Sigmoid colon (tissue), 6 donors: ENCODE measurements at regions not wholly inside any gene's neighbourhood (a gene's known extent, or its start where the extent isn't known, plus 50 kb on each side); places are given as distances from the start of the nearest gene placed in this dataset.

Experiments
- DNase-seq: peaks from one replicate; pipeline ENCODE4 v3.0.0-alpha.2; 2019
- H3K27ac ChIP-seq, 4 donors: fragments of 200-600 bp; sonication (generic); one replicate each; pipeline ENCODE4 v1.5.1; 2016 to 2019; ENCODE audit warnings: mild to moderate bottlenecking in 1 of 4
- H3K27me3 ChIP-seq, 3 donors: fragments of 200-600 bp; sonication (generic); one replicate each; pipeline ENCODE4 v1.5.1; 2019; ENCODE audit warnings: mild to moderate bottlenecking in 1 of 3
- H3K36me3 ChIP-seq, 4 donors: fragments of 200-600 bp; sonication (generic); one replicate each; pipeline ENCODE4 v1.5.1; 2016 to 2019
- H3K4me1 ChIP-seq, 4 donors: fragments of 200-600 bp; sonication (generic); one replicate each; pipeline ENCODE4 v1.5.1; 2017 to 2019
- H3K4me3 ChIP-seq, 4 donors: fragments of 200-600 bp; sonication (generic); one replicate each; pipeline ENCODE4 v1.5.1; 2017 to 2019; ENCODE audit warnings: mild to moderate bottlenecking in 2 of 4, moderate library complexity in 1 of 4
- H3K9me3 ChIP-seq, 4 donors: fragments of 200-600 bp in 3 of 4; sonication (generic) in 3 of 4; one replicate each; pipeline versions ENCODE4 v1.5.1 to v1.6.1; 2013 to 2019
- EP300 ChIP-seq, 4 donors: sonication (generic); formaldehyde crosslinking; IDR thresholded peaks; one replicate each; pipeline ENCODE4 v1.6.1; 2017; ENCODE audit warnings: antibody characterized with exemption in 4 of 4
- POLR2A ChIP-seq, 2 donors: fragments of 450-650 bp; IDR thresholded peaks; one replicate each; pipeline ENCODE4 v1.6.1; 2016; ENCODE audit warnings: antibody characterized with exemption in 2 of 2, mild to moderate bottlenecking in 2 of 2, moderate library complexity in 2 of 2
- POLR2AphosphoS5 ChIP-seq, 4 donors: sonication (generic); formaldehyde crosslinking; IDR thresholded peaks; one replicate each; pipeline ENCODE4 v1.6.1; 2017; ENCODE audit warnings: antibody characterized with exemption in 4 of 4
- WGBS, 2 donors: extraction: QIAGEN DNeasy Blood & Tissue Kit; methylation state at CpG; one replicate each; pipeline ENCODE4 v1.1.7; 2013; 5-methylcytosine and 5-hydroxymethylcytosine counted together
- intact Hi-C: fragments of 100-400 bp; cut with DNase I; formaldehyde crosslinking; loops from one replicate; pipeline ENCODE4 v1.15.1; 2023
- TF ChIP-seq, protein P1 (sequence below), 4 experiments: fragments of 450-650 bp in 3 of 4; fragments of 200-600 bp in 1 of 4; IDR thresholded peaks; one replicate each; pipeline ENCODE4 v1.5.1; 2016 to 2019; ENCODE audit warnings: antibody characterized with exemption in 4 of 4, mild to moderate bottlenecking in 3 of 4, moderate library complexity in 2 of 4
- donor health status: healthy with polysubstance abuse.
- donor health status: healthy.

DNA sequence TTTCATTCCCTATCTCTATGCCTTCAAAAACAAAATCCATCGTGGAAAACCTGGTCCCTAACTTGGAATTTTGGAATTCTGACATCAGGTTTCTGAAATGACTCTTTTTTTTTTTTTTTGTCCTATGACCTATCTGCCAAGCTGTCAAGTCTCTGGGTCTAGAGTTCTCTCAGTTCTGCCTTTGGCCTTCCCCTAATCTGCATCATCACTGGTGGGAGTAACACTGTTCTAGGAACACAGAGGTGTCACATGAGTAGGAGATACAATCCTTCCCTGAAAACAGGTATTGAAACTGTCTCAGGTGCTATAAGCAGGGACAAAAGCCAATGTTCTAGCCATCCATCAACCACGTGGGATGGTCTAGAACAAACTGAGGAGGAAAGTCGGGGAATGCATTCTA is 142.0 kb upstream of the ATP1B1 start:
- Histone ChIP-seq H3K27me3 (no peaks in the 10 kb centered on the region), H3K9me3 (no peaks in the 10 kb centered on the region), H3K27ac (no peak overlapping the region), H3K4me1 (no peaks in the 10 kb centered on the region), H3K4me3 (no peak overlapping the region), H3K36me3 (no peaks in the 10 kb centered on the region)
- TF ChIP-seq POLR2AphosphoS5 (IDR thresholded peaks at IDR 0.05) = no peak
- no peak for TF ChIP-seq EP300 (IDR thresholded peaks at IDR 0.05)
- TF ChIP-seq POLR2A (IDR thresholded peaks at IDR 0.05) = no peak
- TF ChIP-seq, protein P1, sequence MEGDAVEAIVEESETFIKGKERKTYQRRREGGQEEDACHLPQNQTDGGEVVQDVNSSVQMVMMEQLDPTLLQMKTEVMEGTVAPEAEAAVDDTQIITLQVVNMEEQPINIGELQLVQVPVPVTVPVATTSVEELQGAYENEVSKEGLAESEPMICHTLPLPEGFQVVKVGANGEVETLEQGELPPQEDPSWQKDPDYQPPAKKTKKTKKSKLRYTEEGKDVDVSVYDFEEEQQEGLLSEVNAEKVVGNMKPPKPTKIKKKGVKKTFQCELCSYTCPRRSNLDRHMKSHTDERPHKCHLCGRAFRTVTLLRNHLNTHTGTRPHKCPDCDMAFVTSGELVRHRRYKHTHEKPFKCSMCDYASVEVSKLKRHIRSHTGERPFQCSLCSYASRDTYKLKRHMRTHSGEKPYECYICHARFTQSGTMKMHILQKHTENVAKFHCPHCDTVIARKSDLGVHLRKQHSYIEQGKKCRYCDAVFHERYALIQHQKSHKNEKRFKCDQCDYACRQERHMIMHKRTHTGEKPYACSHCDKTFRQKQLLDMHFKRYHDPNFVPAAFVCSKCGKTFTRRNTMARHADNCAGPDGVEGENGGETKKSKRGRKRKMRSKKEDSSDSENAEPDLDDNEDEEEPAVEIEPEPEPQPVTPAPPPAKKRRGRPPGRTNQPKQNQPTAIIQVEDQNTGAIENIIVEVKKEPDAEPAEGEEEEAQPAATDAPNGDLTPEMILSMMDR (IDR thresholded peaks at IDR 0.05) = no peak
- intact Hi-C loops = no loop called here
- 91 to 92% methylated on average over 3 of the region's 3 CpGs for WGBS, 2 donors
- DNase-seq = no peak

DNA sequence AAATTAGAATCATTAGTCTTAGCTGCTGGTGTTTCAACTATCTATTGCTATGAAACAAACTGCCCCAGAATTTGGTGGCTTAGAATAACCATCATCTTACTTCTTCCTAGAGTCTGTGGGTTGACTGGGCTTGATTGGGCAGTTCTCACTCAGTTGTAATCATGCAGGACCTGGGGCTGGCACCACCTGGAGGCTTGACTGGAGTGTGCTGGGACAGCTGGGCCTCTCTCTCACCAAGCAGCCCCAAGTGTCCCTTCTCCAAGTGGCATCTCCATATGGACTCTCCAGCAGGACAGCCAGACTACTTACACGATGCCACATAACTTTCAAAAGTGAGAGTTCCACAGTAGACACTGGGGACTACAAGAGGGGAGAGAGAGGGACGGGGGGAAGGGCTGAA is 140.3 kb upstream of the ATP1B1 start:
- no peak overlapping the region for H3K27ac ChIP-seq

DNA sequence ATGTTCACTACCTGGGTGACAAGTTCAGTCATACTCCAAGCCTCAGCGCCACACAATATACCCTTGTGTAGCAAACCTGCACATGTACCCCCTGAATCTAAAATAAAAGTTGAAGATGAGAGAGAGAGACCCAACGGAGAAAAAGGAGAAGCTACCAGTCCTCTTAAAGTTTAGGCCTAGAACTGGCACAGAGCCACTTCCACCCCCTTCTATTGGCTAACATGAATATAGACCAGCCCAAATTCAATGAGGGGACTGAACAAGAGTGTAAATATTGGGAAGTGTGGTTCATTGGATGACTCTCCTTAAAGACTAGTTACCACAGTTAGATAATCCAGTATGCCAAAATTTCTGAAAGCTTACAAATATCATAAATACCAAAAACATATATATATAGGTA is 139.9 kb upstream of the ATP1B1 start:
- Histone ChIP-seq H3K36me3 (no peaks in the 10 kb centered on the region), H3K9me3 (no peaks in the 10 kb centered on the region), H3K27me3 (no peaks in the 10 kb centered on the region), H3K27ac (no peak overlapping the region), H3K4me3 (no peak overlapping the region), H3K4me1 (peaks cover 0 to 9% (median 0%) of the 10 kb centered on the region in 4 donors)
- 90 to 96% methylated on average over 2 of the region's 2 CpGs for WGBS, 2 donors
- DNase-seq = no peak
- TF ChIP-seq, protein P1 (IDR thresholded peaks at IDR 0.05) = no peak
- TF ChIP-seq POLR2AphosphoS5 (IDR thresholded peaks at IDR 0.05) (no peak), POLR2A (IDR thresholded peaks at IDR 0.05) (no peak), EP300 (IDR thresholded peaks at IDR 0.05) (no peak)
- intact Hi-C loops = no loop called here

More for the DNA sequence above, 140.3 kb upstream of the ATP1B1 start:
- Histone ChIP-seq H3K4me1 (peaks cover 0 to 5% (median 0%) of the 10 kb centered on the region in 4 donors), H3K36me3 (no peaks in the 10 kb centered on the region), H3K9me3 (no peaks in the 10 kb centered on the region), H3K27me3 (no peaks in the 10 kb centered on the region), H3K4me3 (no peak overlapping the region)
- intact Hi-C loops = no loop called here
- 93 to 94% methylated on average over 2 of the region's 2 CpGs for WGBS, 2 donors
- DNase-seq = no peak
- TF ChIP-seq POLR2AphosphoS5 (IDR thresholded peaks at IDR 0.05) = no peak
- no peak for TF ChIP-seq POLR2A (IDR thresholded peaks at IDR 0.05)
- no peak for TF ChIP-seq EP300 (IDR thresholded peaks at IDR 0.05)
- TF ChIP-seq, protein P1 (IDR thresholded peaks at IDR 0.05) = no peak

DNA sequence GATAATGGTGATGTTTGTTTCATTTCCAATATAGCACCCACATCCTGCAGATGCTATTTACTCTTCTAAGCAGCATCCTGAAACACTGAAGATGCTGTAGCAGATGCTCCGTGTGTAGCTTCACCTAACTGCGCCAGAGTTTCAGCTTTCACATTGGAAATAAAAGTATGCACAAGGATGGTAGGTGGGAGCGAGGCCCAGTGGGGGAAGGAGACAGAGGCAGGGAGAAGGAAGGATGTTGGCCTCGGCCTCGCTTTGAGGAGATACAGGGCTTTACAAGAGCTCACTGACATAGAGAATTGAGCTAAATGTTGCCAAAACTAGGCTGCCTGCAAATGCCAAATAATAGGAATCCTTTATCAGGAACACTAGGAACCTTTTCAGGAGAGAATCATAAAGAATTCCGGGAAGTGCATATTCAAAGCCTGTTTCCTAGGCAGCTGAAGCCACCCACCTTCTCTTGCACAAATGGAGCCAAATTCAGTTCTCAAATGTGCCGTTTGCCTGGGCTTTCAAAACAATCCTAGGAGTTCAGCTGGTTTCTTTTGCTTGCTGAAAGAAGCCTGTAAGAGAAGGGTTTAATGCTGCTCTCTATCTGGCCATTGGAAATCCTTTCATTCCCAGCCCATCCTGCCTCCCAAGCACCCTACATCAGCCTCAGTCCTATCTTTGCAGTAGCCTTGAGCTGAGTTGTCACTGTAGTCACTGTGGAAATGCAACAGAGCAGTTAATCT is 135.4 kb upstream of the ATP1B1 start:
- no peak for DNase-seq
- H3K27ac ChIP-seq = no peak overlapping the region
- H3K27me3 ChIP-seq = no peaks in the 10 kb centered on the region
- TF ChIP-seq, protein P1 (IDR thresholded peaks at IDR 0.05) = no peak
- TF ChIP-seq POLR2AphosphoS5 (IDR thresholded peaks at IDR 0.05) = no peak
- no peak for TF ChIP-seq POLR2A (IDR thresholded peaks at IDR 0.05)
- no peak for TF ChIP-seq EP300 (IDR thresholded peaks at IDR 0.05)
- H3K4me3 ChIP-seq = no peak overlapping the region
- intact Hi-C loops = no loop called here
- H3K4me1 ChIP-seq = peaks cover 0 to 18% (median 11%) of the 10 kb centered on the region in 4 donors
- H3K9me3 ChIP-seq = no peaks in the 10 kb centered on the region
- H3K36me3 ChIP-seq = no peaks in the 10 kb centered on the region
- 89 to 90% methylated on average over 7 of the region's 7 CpGs for WGBS, 2 donors

- DNase-seq = no peak
- TF ChIP-seq POLR2AphosphoS5 (IDR thresholded peaks at IDR 0.05) (no peak), EP300 (IDR thresholded peaks at IDR 0.05) (no peak), POLR2A (IDR thresholded peaks at IDR 0.05) (no peak)
- TF ChIP-seq, protein P1 (IDR thresholded peaks at IDR 0.05) = no peak
- intact Hi-C loops = no loop called here
- no peak overlapping the region for H3K4me3 ChIP-seq
- no peaks in the 10 kb centered on the region for H3K36me3 ChIP-seq
- WGBS, 2 donors = 86 to 89% methylated on average over 4 of the region's 4 CpGs
- no peak overlapping the region for H3K27ac ChIP-seq
- H3K9me3 ChIP-seq = no peaks in the 10 kb centered on the region
- no peaks in the 10 kb centered on the region for H3K27me3 ChIP-seq
- peaks cover 0 to 18% (median 11%) of the 10 kb centered on the region in 4 donors for H3K4me1 ChIP-seq
These were observed 134.3 kb upstream of the ATP1B1 start for GRCh38 chr1:168972225-168972624.
